ENCODE measurements at regions not wholly inside any gene's neighbourhood (a gene's known extent, or its start where the extent isn't known, plus 50 kb on each side); places are given as distances from the start of the nearest gene placed in this dataset.

DNA sequence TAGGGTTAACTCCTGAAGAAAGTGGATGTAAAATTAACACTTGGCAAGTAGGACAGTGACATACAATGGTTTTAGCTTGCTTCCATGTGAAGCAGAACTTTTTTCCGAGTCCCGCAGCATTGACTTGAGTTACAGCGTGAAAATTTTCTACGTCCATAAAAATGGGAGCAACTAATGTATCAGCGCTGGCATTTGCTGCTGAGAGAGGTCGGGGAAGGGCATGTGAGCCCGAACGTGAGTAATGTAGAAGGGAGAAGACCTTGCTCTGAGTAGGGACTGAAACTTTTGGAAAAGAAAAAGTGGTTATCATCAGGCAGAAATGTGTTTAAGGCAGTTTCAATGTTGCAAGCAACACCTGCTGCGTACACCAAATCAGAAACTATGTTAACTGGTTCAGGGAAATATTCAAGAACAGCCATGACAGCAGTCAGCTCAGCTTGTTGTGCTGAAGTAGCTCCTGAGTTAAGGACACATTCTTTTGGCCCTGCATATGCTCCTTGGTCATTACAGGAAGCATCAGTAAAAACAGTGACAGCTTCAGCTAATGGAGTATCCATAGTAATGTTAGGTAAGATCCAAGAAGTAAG, 70.9 kb upstream of the ARL4D start:
- DNase-seq (ENCODE audit: low read depth), result no peak
- no peak for TF ChIP-seq POLR2A (IDR thresholded peaks at IDR 0.05; ENCODE audit: extremely low read depth, insufficient read length)
- TF ChIP-seq MYC (IDR thresholded peaks at IDR 0.05; ENCODE audit: low read depth, low read length), result no peak
- TF ChIP-seq, protein P1, sequence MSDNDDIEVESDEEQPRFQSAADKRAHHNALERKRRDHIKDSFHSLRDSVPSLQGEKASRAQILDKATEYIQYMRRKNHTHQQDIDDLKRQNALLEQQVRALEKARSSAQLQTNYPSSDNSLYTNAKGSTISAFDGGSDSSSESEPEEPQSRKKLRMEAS (IDR thresholded peaks at IDR 0.05; ENCODE audit: low read depth, low read length), result no peak
- TF ChIP-seq, protein P2, sequence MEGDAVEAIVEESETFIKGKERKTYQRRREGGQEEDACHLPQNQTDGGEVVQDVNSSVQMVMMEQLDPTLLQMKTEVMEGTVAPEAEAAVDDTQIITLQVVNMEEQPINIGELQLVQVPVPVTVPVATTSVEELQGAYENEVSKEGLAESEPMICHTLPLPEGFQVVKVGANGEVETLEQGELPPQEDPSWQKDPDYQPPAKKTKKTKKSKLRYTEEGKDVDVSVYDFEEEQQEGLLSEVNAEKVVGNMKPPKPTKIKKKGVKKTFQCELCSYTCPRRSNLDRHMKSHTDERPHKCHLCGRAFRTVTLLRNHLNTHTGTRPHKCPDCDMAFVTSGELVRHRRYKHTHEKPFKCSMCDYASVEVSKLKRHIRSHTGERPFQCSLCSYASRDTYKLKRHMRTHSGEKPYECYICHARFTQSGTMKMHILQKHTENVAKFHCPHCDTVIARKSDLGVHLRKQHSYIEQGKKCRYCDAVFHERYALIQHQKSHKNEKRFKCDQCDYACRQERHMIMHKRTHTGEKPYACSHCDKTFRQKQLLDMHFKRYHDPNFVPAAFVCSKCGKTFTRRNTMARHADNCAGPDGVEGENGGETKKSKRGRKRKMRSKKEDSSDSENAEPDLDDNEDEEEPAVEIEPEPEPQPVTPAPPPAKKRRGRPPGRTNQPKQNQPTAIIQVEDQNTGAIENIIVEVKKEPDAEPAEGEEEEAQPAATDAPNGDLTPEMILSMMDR (IDR thresholded peaks at IDR 0.05; ENCODE audit: low read depth, low read length), result no peak
- H3K4me3 ChIP-seq (ENCODE audit: low read depth, low read length), result no peak overlapping the region

DNA sequence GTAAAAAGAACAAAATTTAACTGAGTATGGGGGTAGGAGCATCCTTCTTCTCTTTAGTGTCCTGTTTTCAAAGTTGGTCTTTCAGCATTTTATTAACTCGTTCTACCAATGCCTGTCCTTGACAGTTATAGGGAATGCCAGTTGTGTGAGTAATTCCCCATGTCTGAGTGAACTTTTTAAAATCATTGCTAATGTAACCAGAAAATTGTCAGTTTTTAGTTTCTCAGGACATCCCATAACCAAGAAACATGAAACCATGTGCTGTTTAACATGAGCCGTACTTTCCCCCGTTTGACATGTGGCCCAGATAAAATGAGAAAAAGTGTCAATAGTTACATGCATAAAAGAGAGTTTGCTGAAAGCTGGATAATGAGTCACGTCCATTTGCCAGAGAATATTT, 71.4 kb upstream of the ARL4D start:
- TF ChIP-seq, protein P2 (IDR thresholded peaks at IDR 0.05; ENCODE audit: low read depth, low read length), result no peak
- TF ChIP-seq POLR2A (IDR thresholded peaks at IDR 0.05; ENCODE audit: extremely low read depth, insufficient read length), result no peak
- TF ChIP-seq MYC (IDR thresholded peaks at IDR 0.05; ENCODE audit: low read depth, low read length), result no peak
- TF ChIP-seq, protein P1 (IDR thresholded peaks at IDR 0.05; ENCODE audit: low read depth, low read length), result no peak
- DNase-seq (ENCODE audit: low read depth), result no peak
- no peak overlapping the region for H3K4me3 ChIP-seq (ENCODE audit: low read depth, low read length)

DNA sequence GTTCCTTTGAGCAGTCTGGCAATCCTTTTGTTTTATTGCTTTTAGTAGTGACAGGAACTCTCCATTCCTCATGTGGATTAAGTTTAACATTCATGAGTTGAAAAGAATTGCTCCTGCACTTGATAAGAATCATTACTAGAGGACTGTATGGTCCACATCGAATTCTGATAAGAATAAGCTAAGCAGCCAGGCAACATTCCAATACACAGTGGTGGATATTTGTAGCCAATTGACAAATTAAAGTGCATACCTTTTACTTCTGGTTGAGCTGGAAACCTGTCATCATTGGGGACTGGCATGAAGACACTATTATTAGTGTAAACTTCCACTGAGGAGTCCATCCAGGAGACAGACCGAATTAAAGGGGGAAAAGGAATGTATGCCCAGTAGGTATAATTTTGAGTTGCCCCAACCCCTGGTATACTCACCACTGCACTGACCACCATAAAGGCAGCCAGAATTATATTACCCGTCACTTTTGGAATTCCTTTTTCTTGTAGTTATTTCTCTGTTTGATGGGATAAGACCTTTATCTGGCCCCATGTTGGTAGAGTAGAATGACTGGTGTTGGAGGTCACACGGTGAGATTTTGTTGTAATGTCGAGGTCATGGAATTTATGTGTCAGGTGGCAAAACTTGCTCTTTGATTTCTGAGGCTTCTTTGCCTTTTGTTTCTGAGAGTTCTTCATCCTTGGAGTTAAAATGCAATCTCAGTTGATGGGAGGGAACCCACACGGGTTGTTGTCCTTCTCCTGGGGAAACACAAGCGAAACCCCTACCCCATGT, 72.1 kb upstream of the ARL4D start:
- H3K4me3 ChIP-seq (ENCODE audit: low read depth, low read length), result no peak overlapping the region
- DNase-seq (ENCODE audit: low read depth), result no peak
- TF ChIP-seq, protein P2 (IDR thresholded peaks at IDR 0.05; ENCODE audit: low read depth, low read length), result no peak
- TF ChIP-seq, protein P1 (IDR thresholded peaks at IDR 0.05; ENCODE audit: low read depth, low read length), result no peak
- TF ChIP-seq POLR2A (IDR thresholded peaks at IDR 0.05; ENCODE audit: extremely low read depth, insufficient read length) (no peak), MYC (IDR thresholded peaks at IDR 0.05; ENCODE audit: low read depth, low read length) (no peak)

DNA sequence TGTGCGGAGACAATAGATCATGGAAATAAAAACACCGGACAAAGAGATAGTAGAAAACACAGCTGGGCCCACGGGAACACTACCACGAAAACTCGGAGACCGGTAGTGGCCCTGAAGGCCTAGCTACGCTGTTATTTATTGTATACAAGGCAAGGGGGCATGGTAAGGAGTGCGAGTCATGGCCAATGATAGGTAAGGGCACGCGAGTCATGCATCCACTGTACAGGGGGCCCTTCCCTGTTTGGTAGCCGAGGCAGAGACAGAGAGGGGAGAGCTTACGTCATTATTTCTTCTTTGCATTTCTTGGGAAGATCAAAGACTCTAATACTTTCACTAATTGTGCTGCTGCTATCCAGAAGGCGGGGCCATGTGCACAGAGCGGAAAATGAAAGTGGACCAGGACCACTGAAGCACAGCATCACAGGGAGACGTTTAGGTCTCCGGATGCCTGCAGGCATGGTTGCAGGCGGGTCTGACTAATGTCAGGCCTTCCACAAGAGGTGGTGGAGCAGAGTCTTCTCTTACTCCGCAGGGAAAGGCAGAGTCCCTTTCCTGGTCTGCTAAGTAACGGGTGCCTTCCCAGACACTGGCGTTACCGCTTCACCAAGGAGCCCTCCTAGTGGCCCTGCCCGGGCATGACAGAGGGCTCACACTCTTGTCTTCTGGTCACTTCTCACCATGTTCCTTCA, 74.4 kb upstream of the ARL4D start:
- TF ChIP-seq, protein P2 (IDR thresholded peaks at IDR 0.05; ENCODE audit: low read depth, low read length), result no peak
- TF ChIP-seq, protein P1 (IDR thresholded peaks at IDR 0.05; ENCODE audit: low read depth, low read length), result no peak
- TF ChIP-seq MYC (IDR thresholded peaks at IDR 0.05; ENCODE audit: low read depth, low read length) (no peak), POLR2A (IDR thresholded peaks at IDR 0.05; ENCODE audit: extremely low read depth, insufficient read length) (no peak)
- no peak overlapping the region for H3K4me3 ChIP-seq (ENCODE audit: low read depth, low read length)
- no peak for DNase-seq (ENCODE audit: low read depth)

DNA sequence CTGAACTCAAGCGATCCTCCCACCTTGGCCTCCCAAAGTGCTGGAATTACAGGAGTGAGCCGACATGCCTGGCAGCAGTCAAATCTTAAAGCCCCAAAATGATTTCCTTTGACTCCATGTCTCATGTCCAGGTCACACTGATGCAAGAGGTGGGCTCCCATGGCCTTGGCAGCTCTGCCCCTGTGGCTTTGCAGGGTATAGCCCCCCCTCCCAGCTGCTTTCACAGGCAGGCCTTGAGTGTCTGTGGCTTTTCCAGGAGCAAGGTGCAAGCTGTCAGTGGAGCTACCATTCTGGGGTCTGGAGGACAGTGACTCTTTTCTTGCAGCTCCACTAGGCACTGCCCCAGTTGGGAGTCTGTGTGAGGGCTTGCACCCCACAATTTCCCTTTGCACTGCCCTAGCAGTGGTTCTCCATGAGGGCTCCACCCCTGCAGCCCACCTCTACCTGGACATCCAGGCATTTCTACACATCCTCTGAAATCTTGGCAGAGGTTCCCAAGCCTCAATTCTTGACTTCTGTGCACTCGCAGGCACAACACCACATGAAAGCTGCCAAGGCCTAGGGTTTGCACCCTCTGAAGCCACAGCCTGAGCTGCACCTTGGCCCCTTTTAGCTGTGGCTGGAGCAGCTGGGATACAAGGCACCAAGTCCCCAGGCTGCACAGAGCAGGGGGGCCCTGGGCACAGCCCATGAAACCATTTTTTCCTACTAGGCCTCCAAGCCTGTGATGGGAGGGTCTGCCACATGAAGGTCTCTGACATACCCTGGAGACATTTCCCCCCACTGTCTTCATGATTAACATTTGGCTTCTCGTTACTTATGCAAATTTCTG, 79.3 kb upstream of the ARL4D start:
- no peak for TF ChIP-seq MYC (IDR thresholded peaks at IDR 0.05; ENCODE audit: low read depth, low read length)
- TF ChIP-seq, protein P1 (IDR thresholded peaks at IDR 0.05; ENCODE audit: low read depth, low read length), result no peak
- TF ChIP-seq POLR2A (IDR thresholded peaks at IDR 0.05; ENCODE audit: extremely low read depth, insufficient read length), result no peak
- TF ChIP-seq, protein P2 (IDR thresholded peaks at IDR 0.05; ENCODE audit: low read depth, low read length), result no peak
- no peak for DNase-seq (ENCODE audit: low read depth)
- H3K4me3 ChIP-seq (ENCODE audit: low read depth, low read length), result no peak overlapping the region

Data from NB4 (cell line).